GM19240 (cell line): ENCODE measurements at regions not wholly inside any gene's neighbourhood (a gene's known extent, or its start where the extent isn't known, plus 50 kb on each side); places are given as distances from the start of the nearest gene placed in this dataset.
"Not testable (repeated sequence)": the region's sequence is repeated elsewhere in the genome, so short reads cannot be mapped to it uniquely, and the experiment has no call there.

Experiments used
- DNase-seq: peaks from one replicate; pipeline ENCODE4 v3.0.0; 2011; ENCODE audit warnings: low spot score; ENCODE audit not compliant: insufficient read length

DNA sequence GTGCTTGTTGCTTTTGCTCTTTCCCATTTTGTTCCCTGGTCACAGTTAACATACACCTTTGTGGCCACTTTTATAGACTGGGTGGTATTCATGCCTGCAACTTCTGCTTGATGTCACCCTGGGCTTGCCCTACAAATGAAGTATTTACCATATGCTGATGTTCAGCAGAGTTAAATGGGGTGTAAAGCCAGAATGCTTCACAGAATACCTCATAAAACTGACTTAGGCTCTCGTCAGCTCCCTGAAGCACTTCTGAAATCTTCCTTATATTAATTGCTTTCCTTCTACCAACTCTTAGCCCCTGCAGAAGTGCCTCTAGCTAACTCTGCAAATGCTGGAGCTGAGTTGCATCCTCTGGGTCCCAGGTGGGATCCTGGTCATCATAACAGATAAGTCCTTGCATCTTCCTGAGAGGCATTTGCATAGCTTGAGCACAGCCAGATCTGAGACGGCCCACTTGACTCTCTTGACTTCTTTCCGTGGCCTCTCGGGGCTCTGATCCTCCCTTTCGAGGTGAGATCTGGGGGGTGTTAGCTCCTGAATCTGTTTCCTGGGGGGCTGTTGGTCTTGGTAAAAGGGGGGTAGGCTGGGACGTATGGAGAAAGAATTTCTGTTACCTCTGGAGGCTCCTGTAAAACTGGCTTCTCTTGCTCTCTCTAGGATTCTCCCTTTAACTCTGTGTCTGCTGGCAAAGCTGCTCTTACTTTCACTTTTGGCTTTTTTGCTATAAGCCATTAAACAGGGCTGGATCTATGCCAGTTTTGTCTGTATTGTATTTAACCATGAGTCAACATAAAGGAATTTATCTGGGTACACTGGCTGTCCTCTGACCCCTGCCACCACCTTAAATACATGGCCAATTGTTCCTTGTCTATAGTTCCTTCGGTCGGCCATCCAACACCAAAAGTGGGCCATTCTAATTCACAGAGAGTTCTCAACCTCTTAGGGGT is 223.0 kb upstream of the SYNCRIP start:
- DNase-seq, result no peak

DNA sequence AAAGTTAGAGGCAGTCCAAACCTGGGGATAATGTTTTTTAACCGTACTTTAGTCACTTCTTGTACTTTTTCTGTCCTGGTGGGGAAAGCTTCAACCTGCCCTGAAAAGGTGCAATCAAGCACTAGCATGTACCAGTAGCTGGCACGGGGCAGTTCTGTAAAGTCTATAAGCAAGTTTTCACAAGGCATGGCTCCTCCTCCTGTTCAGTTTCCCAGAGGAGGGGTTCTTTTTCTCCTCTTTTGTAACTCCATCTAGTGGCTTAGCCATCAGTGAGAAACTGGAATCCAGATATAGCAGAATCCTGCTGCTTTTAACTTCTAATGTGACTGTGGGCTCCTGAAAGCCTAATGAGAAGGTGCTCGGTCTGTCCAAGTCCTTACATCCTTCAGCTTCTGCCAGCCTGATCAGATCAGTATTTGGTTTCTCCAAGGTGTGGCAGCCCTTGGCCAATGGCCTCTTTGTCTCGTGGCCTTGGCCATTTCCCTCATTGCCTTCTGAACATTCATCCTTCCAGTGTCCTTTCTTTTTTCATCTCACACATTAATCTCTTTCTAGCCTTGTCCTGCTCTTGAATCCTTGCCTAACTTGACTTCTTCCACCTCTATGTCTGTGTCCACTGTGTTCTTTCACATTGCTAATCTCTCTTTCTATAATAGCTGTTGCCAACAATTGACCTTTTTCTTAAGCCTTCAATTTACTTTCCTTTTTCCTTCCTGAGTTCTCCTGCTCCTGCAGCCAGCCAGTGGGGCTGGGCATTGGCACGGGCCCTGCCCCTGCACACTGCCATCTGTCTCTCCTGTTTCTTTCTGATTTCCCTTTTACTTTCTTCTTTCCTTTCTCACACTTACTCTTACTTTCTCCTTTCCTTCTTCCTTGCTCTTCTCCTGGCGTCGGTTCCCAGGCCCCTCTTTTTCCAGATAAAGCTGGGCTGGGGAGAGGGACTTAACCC is 222.0 kb upstream of the SYNCRIP start:
- no peak for DNase-seq

GRCh38 chr6:85856235-85856634 is 213.5 kb upstream of the SYNCRIP start:
- no peak for DNase-seq

DNA sequence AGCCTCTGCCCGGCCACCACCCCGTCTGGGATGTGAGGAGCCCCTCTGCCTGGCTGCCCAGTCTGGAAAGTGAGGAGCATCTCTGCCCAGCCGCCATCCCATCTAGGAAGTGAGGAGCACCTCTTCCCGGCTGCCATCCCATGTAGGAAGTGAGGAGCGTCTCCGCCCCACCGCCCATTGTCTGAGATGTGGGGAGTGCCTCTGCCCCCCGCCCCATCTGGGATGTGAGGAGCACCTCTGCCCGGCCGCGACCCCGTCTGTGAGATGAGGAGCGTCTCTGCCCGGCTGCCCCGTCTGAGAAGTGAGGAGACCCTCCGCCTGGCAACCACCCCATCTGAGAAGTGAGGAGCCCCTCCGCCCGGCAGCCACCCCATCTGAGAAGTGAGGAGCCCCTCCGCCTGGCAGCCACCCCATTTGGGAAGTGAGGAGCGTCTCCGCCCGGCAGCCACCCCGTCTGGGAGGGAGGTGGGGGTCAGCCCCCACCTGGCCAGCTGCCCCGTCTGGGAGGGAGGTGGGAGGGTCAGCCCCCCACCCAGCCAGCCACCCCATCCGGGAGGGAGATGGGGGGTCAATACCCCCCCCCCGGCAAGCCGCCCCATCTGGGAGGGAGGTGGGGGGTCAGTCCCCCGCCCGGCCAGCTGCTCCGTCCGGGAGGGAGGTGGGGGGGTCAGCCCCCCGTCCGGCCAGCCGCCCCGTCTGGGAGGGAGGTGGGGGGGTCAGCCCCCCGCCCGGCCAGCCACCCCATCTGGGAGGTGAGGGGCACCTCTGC is 195.8 kb upstream of the SYNCRIP start:
- not testable (repeated sequence) for DNase-seq

- no peak for DNase-seq
These were observed 186.3 kb upstream of the SYNCRIP start for GRCh38 chr6:85828973-85829372.

DNA sequence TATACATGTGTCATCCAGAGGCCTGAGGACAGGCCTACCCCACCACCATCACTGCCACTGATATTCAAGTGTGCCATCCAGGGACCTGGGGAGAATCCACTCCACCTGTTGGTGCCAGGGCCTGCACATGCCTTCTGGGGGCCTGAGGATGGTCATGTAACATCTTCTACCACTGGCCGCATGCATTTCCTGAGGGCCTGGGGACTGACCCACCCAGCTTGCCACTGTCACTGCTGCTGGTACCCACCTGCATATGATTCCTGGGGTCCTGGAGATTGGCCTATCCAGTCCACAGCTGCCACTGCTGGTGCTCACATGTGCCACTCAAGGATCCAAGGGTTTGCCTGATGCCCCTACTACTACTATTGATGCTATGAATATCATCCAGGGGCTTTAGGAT is 184.3 kb upstream of the SYNCRIP start:
- no peak for DNase-seq

- no peak for DNase-seq
These were observed 181.6 kb upstream of the SYNCRIP start for GRCh38 chr6:85824329-85824728.

DNA sequence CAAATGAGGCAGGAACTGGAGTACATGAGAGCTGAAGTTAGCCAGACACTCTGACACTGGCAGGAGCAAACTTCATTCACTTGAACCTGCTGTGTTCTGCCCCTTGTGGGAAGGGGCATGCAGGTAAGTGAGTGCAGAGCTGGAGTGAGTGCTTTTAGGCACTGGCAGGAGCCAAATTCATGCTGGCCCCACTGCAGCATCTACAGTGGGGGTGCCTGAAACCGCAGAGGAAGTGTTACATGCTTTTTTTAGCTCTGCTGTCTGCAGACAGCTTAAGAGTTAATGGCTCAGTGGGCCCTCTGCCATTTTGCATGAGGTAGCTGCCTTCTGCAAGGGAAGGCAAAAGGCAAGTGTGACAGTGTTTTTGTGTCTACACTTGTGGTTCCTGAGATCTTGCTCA is 167.9 kb upstream of the SYNCRIP start:
- DNase-seq, result no peak

DNA sequence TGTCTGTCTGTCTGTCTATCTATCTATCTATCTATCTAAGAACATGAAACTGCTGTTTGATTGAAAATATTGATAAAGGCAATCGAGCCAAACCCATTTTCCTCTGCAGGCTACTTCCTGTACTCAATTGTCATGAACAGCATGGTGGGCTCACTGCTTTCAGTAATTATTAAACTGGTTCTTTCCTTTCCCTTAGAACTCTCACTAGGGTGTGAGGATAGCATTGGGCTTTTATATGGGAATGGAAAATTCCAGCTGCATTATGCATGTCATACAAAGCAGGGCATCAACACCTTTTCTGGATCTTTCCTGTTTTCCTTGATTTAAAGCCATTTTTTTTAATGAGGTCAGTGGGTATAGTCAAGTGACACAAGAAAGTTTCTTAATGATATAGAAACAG is 161.0 kb upstream of the SYNCRIP start:
- DNase-seq, result no peak

DNA sequence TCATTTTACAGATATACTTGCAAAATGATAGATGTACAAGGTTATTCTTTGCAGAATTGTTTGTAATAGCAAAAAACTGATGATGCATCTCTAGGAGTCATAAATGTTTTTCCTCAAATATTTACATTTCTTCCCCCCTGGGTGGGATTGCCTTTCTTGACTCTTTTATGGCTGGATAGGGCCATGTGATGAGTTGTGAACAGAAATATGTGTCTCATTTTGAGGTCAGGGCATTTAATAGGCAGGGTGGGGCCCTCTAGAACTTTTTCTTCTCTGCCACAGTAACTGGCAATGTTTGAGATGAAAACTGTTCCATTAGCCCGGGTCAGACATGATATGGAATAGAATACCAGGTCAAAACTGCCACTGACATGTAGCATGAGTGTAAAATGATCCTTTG is 159.5 kb upstream of the SYNCRIP start:
- DNase-seq, result no peak

DNA sequence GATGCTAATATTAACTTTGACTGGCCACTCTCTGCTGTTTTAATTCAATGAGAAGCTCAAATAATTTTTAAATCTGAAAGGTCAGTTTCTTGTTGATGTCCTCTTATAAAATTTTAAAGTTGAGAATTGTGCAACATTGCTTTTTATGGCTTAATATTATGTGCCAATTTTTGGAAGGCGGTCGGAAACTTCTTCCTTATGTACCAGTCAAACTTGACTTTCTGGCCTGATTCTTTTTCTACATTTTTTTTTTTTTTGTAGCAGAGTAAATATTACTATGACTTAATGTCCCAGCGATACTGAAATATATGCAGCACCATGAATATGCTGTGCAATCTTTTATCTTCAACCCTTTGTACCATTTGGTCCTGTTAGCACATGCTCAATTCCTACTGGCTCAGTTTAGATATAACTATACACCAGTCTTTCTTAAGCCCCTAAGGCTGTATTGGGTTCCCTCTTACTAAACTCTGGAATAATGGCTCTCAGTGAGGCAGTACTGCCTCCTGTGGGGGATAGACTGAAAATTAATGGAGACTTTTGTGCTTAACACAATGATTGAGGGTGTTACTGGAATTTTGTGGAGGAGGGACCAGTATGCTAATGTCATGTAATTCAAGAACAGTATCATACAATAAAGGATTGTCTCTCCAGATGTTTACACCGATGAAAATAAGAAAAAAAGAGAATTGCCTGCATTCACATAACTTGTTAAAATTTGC is 156.4 kb upstream of the SYNCRIP start:
- DNase-seq, result no peak

DNA sequence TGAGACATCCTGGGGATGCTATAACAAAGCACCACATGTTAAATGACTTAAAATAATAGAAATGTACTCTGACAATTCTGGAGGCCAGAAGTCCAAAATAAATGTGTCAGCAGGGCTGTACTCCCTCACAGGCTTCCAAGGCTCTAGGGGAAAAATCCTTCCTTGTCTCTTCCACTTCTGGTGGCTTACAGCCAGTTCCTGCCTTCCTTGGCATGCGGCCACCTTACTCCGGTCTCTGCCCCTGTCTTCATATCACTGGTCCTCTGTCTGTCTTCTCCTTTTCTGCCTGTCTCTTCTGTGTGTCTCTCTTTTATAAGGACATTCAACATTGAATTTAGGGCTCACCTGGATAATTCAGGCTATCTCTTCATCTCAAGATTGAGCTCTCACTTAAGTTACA is 155.3 kb upstream of the SYNCRIP start:
- no peak for DNase-seq

DNA sequence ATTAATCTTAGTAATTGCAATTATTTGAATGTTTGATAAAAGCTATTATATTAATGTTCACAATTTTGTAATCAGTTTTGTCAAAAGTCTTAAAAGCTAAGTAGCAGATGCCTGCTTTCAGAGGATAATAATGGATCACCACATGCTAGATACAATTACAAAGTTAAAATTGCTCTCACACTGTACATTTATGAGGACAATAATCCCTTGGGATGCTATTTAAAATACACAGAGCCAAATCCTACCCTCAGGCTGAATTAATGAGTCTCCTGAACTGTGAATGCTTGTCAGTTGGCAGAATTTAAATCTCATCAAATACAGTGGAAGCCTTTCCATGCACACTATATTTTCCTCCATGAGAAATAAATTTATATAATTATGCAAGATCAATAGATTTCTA is 153.3 kb upstream of the SYNCRIP start:
- DNase-seq, result no peak

GRCh38 chr6:85792254-85792653 is 149.6 kb upstream of the SYNCRIP start:
- DNase-seq, result no peak

DNA sequence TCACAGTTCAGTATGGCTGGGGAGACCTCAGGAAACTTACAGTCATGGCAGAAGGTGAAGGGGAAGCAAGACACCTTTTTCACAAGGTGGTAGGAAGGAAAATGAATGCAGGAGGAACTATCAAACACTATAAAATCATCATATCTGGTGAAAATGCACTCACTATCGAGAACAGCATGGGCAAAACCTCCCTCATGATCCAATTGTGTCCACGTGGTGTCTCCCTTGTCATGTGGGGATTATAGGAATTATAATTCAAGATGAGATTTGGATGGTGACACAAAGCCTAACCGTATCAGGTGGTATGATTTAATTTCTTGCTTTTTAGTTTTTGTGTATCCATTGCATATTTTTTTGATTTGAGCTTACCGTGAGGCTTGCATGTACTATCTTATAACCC is 133.2 kb upstream of the SYNCRIP start:
- no peak for DNase-seq

GRCh38 chr6:85772641-85773040 is 130.0 kb upstream of the SYNCRIP start:
- DNase-seq, result no peak

GRCh38 chr6:85771925-85772430 is 129.3 kb upstream of the SYNCRIP start:
- no peak for DNase-seq

DNA sequence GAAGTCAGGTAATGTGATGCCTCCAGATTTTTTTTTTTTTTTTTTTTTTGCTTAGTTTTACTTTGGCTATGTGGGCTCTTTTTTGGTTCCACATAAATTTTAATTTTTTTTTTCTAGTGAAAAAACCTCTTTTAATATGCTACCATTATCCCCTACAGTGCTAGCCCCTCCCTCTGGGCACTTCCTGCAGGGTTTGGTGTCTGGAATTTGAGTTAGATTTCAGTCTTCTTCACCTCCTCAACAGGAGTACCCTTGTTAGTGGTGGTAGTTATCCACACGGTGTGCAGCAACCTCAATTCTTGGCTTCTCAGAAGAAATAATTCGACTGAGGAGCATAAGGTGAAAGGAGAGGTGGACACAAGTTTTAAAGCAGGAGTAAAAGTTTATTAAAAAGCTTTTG is 128.8 kb upstream of the SYNCRIP start:
- no peak for DNase-seq

GRCh38 chr6:85764844-85765243 is 122.2 kb upstream of the SYNCRIP start:
- DNase-seq, result no peak

DNA sequence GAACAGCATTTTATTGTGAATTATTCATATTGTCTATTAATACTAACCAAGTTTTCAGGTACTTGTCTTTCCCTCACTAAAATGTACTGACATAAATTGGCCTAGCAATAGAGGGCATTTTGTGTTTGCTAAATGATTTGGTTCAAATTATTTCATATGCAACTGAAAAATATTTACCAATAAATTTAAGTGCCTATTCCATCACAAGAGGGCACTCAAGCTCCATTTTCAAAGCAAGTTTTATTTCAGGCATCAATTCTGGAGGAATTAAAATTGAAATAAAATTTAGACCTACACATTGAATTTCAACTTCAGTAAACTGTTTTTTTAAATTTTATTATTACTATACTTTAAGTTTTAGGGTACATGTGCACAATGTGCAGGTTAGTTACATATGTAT is 114.3 kb upstream of the SYNCRIP start:
- no peak for DNase-seq

DNA sequence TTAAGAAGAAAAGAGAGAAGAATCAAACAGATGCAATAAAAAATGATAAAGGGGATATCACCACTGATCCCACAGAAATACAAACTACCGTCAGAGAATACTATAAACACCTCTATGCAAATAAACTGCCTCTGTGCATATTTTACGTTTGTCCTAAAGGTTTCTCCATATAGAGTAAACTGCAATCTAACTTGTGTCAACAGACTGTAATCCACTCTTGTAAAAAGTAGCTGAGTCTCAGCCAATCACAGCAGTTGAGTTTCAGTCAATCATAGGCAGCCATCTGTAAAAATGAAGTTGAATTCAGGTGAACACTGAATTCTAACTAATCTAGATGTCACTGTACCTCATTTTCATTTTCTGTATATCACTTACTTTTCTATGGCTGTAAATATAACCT is 112.2 kb upstream of the SYNCRIP start:
- no peak for DNase-seq
